HG03571 (cell line): ENCODE measurements at regions not wholly inside any gene's neighbourhood (a gene's known extent, or its start where the extent isn't known, plus 50 kb on each side); places are given as distances from the start of the nearest gene placed in this dataset.

Experiments
- ATAC-seq: cut with Tn5 transposase; IDR thresholded peaks from one replicate; pipeline ENCODE4 v1.9.1; 2021; ENCODE audit not compliant: unreplicated experiment

DNA sequence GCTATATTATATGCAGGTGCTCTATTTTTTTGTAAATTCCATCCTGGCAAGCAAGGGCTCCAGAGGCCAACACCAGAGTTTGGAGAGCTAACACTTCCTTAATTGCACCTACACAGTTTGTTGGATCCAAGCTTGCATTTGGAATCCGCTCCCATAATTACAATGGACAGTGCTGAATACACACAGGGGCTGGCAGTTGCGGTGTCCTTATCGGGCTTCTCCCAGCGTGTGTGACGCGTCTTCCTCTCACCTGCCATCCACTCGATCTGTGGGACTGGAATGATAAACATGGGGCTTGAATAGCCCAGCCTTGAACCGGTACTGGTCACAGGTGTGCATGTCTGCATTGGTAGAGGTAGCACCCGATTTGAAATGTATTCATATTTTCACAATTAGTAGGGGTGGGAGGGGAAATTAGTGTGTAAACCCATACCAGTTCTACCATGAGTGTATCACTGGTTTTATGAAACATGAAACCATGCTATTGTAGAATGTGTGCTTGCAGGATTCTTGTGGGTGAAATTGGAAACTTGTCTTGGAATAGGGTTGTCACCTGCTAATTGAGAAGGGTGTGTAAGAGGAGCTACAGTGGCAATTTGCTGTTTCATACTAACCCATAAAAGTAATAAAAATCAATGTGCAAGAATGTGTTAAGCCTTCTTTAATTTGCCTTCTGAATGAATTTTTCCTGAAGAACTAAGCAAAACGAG lies 316.5 kb downstream of the WDR11 start:
- ATAC-seq: no peak

DNA sequence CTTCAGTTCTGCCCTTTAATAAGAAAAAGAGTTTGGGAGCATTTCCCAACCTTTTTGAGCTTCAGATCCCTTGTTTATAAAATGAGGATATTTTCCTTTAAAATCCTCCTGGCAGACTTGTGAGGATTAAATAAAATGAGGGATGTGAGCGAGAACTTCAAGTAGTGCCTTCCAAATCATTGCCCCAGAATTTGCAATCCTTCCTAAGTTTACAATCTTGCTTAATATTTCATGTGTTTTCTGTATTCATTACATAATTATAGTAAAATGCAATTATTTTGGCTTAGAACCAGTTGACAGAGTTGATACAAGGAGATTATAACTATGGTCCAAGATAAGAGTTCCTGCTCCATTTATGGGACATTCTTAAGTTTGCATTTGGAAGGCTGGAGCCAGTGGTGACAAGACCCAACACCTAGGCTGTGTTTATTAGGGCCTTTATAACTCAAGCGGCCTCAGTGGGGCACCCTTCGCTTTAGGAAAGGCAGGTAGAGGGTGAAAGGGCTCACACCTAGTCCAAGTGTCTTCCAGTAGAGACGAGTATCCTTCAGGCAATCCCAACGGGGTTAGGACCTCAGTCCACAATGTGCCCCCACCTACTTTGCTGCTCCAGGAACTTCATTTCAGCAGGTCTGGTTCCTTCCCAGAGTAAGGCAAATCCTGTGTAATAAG lies 317.5 kb downstream of the WDR11 start:
- ATAC-seq: no peak

DNA sequence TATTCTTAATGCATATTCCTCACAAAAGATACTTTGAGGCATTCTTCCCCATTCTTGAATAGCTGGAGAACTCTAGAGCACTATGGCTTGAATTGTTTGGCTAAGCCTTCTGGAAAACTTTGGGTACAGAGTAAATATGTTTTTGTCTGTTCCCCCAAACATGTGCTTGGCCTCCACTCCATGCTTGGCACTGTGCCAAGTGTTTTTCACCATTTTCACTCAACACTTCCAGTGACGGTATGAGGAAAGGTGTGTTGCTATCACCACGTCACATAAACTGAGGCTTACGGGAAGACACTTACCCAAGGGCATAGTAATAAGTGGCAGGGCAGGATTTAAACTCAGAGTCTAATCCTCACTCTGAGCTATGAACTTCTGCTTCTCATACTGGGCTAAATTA lies 318.2 kb downstream of the WDR11 start:
- no peak for ATAC-seq

DNA sequence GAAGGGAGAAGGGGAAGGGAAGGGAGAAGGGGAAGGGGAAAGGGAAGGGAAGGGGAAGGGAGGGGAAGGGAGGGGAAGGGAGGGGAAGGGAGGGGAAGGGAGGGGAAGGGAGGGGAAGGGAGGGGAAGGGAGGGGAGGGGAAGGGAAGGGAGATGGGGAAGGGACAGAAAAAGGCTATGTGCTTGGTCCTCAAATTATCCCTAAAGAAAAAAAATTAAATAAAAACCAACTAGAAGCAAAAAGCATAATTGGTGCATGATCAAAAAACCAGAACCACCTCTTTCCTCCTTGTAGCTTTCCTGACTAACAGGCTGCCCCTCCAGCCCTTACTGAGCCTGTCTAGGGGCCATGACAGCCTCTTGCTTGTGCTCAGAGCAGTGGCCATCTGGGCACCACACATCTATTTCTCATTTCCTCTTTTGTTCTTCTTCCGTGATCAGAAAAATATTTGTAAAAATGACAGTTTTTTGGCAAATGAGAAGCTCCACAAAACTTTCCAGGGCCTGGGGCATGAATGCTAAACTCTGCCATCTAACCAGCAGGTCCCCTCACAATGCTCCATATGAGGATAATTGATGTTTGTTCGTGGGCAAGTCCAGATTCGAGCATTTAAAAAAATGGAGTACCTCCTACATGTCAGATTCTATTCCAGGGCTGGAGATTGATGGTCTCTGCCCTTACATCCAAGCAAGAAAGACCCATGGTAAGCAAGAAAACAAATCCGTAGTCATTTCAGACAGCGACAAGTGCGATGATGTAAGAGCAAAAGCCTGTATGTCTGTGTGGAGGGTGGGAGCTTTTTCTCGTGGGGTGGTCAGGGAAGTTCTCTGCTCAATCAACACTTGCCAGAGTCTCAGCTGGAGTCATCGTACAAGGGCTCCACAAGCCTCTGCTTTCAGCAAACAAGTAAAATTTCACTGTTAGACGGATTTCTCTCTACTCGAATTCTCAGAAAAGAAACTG lies 320.9 kb downstream of the WDR11 start:
- no peak for ATAC-seq

DNA sequence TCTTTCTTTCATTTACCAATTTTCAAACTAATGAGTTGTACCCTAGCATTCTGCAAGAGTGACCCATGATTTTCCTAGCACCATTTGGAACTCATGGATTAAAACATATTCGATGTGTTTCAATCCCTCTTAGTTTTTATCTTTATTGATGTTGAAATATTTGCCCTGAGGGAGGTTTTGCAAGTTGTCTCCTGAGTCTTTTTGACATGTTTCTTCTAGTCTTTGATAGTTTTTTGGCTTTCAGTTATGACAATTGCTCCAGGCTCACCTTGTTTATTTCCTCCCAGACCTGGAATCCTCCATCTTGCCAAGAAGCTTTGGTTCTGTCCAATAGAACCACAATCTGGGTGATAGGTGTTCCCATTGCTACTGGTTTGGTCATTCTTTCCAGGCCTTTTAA lies 327.8 kb downstream of the WDR11 start:
- no peak for ATAC-seq

DNA sequence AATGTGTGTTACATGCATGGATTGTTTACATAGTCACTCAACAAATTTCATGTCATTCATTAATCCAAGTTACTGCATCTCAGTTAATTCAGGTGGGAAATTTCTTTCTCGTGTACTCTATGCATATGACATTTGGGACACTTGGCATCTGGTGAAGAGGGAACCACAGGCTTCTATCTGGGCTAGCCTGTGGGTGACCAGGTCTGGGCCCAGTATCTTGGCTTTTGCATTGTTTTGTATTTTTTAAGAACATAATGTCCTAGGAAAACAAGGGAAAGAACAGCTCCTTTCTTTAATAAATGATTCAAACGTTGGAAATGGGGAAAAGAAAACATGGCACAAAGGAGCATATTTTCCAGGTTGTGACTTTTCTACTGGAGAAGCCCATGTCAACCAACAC lies 331.1 kb downstream of the WDR11 start:
- no peak for ATAC-seq

DNA sequence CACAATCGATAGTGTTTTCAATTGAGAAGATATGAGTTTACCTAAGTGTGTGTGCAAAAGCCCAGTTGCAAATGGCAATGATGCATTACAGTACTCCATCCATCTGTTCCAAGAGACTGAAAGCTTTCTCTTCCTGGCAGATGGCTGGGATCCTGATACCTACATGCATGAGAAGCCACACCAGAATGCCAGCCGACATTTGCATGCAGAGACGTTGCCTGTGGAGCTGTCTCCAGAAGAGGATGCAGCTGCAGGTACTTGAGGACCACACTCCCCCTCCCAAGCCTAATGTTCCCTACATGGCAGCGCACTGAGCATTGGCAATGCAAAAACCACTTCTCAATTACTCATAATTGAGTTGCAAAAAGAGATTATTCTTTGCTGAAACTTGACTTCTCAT lies 332.1 kb downstream of the WDR11 start:
- no peak for ATAC-seq

DNA sequence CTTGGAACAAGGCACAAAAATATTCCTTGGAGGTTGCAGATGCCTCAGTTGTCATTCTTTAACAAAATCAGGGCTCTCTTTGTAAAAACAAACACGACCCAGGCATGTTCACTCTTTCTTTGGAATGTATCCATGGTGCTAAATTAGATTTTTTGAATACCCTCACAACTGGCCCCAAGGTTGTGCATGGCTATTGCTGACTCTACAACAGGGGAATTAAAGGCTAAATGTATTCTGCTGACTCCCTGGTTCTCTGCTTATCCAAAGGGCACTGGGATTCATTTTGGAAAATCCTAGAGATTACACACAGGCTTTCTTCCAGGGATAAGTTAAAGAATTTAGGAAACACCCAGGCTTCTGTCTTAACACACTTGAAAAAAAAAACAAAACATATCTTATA lies 332.5 kb downstream of the WDR11 start:
- ATAC-seq: no peak

DNA sequence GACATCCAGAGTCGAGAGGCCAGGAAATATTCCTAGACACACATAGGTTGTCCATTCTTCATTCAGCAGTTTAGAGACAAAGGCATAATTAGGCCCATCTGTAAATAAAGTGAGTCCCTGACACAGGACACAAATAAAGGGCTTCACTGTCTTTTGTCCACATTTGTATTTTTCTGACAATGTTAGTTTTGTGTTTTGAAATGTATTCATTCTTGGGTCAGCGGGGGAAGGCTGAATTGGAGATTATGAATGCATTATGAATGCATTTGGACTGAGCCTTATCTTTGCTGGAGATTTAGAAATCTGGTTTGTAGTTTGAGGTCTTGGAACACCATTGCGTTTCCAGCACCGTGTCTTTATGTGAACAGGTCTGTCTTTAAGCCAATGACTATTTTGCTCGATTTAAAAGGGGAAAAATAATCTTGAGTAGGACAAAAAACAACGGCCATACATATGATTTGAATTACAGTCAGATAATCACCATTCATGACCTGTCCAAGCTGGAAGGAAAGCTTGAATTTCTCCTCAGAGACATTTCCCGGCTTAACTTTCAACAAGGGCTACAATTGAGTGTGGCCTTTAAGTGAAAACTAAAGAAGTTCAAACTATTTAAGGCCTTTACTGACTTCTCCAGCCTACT lies 334.8 kb downstream of the WDR11 start:
- ATAC-seq: no peak

DNA sequence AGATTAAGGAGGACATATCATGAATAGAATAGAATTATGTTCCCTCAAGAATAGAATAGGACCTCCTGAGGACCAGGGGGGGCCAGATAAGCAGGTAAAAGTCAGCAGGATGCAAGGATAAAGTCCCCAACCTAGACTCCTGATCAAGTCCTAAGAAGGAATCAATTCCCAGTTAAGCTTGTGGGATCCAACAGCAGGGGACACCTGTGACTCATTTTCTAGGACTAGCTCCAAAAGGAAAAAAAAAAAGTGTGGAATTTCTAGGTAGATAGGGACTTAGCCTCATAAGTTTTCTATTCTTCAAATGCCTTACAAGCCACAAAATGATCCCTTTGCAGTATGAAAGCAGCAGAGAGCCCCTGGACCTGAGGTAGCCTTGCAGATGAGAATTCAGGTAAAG lies 336.2 kb downstream of the WDR11 start:
- ATAC-seq: no peak

DNA sequence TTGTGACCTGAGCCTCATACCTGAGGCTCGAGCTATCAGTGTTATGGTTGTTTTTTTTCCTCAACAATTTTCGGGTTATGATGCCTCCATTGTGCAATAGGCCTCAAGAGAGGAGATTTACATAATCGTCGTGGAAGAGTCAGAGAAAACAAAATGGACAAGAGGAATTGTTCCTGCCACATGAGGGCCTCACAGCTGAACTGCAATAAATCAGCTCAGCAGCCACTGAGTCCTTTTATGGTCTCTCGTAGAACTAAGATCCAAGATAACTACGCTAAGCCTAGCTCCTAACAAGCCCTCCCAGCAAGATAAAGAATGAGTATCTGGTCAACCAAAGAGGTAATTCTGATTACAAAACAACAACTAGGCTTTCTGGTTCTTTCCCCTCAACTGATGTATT lies 336.8 kb downstream of the WDR11 start:
- no peak for ATAC-seq

DNA sequence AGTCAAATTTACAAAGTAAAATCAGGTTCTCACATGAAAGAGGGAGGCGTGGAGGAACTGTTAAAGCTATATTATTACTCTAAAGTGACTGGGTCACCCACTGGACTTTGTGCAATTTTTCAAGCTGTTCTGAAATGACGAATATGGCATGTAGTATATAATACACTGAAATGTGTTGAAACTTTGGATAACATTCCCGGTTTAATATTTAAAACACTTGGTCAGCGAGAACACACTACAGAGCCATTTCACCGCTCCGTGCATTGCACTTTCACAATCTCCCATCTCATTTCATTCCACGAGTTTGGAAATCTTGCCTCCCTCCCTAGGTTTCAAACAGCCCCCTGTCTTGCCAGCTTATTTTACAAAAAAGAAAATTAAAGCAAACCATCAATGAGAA lies 337.9 kb downstream of the WDR11 start:
- no peak for ATAC-seq

DNA sequence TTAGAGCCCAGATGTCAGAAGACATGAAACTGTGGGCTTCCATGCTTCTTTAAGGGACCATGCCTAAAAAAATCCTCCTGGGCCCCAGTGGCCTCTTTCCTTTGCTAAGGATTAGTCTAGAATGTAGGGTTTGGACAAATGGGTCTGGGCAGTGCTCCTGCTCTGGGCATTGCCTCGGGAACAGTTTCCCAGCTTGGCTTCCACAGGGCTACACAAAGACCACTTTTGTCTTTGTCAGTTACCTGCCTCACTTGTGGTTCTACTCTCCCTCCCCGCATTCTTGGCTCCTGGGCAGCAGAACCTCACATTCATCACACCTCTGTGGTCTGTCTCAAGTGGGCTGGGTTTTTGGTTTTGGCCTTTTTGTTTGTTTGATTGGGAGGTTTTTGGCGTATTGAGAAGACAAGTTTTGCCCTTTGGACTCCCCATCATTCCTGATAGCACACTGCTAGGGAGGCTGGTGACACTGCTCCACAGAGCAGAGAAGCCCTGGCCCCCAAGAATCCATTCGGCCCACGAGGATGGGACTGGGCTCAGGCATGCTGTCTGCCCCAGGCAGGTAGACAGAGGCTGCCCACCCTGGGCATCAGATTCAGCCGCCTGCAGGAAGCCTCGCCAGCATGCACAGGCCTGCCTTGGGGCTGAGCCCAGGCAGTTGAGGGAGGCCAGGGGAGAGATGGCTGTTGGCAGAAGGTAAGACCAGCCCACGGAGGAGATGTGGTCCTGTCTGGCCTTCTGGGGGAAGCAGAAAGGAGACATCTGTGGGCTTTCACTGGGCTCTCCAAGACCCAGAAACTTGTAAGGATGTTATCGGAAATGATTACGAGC lies 343.7 kb downstream of the WDR11 start:
- no peak for ATAC-seq

DNA sequence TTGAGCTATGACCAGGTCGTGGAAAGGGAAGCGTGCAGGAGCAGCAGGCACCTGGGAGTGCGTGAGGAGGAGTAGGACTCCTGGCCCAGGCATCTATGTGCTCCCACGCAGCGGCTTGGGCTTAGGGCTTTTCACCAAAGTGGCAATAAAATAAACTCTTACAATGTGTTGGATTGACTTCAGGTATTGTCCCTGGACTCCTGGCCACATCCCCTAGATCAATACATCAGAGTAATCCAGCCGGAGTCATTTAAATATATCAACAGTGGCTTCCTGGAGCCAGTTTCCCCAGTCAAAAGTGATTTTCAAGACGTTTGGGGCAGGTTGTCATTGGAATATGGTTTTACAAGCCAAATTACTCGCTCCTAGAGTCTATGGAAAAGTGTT lies 344.4 kb downstream of the WDR11 start:
- ATAC-seq: no peak

DNA sequence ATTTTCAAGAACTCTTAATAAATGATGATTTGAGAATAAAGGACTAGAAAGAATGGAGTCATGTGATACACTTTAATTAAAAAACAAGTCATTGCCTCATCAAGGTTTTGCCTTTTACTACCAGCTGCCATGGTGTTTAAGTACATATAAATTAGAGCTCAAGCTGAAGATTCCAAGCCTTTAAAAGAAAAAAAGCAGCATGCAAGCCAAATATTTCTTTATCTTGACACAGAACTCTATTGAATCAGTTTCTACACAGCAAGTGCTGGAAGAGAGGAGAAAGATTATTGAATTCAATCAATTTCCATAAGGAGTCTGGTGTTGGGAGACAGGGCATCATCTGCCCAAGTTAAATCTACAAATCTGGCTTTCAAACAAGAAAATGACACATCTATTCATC lies 347.9 kb downstream of the WDR11 start:
- no peak for ATAC-seq

DNA sequence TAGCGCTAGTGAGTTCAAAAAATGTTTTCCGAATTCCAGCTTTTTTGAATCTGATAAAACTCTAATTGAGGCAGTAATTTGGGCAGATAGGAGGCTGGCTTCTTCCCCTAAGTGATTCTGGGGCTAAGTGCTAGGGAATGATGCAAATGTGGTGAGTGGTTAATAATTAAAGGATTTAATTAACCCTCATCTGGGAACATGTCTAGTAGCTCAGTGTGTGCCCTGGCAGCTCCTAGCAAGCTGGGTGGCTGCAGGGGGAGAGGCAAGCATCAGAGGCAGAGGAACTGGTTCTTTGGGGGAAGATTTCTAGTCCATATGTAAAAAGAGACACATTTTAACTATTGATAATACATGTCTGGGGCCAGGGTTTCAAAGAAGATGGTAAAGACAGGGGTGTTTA lies 354.5 kb downstream of the WDR11 start:
- ATAC-seq: no peak

DNA sequence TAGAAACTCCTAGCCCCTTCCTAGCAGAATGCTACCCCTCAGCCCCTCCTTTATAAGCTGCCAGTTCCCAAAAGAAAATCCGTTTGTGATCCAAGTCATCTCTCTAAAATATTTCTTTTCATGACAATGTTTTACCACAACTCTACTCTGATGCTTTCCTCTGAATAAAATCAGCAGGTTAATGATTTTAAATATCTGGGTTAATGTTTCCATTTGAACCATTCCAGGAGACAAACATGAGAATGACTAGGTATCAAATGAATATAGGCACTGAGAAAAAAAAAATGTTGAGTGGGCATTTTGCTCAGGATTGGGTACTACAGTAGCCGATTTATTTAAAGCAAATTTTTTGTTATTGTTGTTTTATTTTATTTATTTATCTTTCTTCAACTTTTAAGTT lies 360.3 kb downstream of the WDR11 start:
- ATAC-seq: no peak

DNA sequence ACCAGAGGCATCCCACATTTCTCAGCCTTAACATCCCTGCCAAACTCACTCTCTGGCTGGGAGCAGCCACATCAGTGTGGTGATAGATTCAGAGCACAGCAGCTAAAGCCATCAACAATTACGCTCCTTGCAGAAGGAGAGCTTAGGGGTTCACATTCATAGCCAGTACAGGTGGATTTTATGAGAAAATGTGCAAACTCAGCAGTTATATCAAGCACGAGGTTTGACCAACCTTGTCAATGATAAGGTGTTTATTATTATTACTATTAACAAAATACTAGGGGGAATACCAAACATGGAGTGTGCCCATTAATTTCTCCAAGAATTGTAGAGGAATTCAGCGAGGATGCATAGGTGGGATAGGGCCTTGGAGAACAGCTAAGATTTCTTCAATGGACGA lies 362.3 kb downstream of the WDR11 start:
- ATAC-seq: no peak

DNA sequence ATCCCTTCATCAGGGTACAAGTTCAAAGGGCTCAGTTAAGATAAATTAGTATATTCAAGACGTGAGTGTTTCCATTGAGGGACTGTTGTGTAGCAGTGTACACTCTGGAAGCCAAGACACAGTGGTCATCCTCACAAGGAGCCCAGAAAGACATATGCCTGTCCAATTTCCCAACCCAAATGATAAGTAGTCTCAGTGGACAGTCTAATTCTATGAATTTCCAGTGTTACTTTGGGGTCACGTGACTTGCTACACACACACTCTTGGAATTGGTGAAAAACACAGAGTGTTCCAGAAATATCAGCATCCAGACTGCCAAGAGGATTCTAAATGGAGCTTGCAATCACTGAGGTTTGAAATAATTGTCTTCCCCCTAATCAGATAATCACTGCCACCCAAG lies 365.1 kb downstream of the WDR11 start:
- no peak for ATAC-seq

DNA sequence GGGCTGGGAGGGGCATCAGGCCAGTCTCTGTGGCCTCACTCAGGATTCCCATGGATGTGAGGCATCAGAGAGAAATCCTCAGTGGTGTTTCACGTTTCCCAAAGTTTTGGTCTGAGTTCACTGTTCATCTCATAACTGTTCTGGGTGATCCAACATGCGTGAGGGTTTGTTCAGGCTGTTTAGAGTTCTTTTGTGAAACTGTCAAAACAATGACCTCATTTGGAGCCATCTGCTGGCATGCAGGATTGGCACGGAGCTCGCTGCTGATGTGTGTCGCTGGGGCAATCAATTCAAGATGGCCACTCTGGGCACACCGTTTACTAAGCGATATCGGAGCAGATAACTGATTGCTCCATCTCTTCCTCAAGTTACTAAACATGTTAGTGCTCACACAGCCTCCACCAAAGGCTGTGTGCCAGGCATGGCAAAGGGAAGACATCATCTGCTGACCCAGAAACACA lies 365.6 kb downstream of the WDR11 start:
- no peak for ATAC-seq
